ENCODE measurements at regions not wholly inside any gene's neighbourhood (a gene's known extent, or its start where the extent isn't known, plus 50 kb on each side); places are given as distances from the start of the nearest gene placed in this dataset.

GRCh38 chr12:127327986-127328385, 939.0 kb upstream of the TMEM132C start:
- Histone ChIP-seq H3K4me3 (ENCODE audit: insufficient read depth, low read length) (no peak overlapping the region), H3K27me3 (ENCODE audit: insufficient read depth, low read length) (no peaks in the 10 kb centered on the region), H4K20me1 (ENCODE audit: insufficient read depth, low read length) (no peaks in the 10 kb centered on the region), H3K27ac (ENCODE audit: low read depth, low read length) (no peak overlapping the region), H3K79me2 (ENCODE audit: insufficient read depth, low read length) (no peaks in the 10 kb centered on the region), H3K9me3 (ENCODE audit: low read depth, low read length) (no peaks in the 10 kb centered on the region), H3K4me1 (ENCODE audit: insufficient read depth, low read length) (no peaks in the 10 kb centered on the region), H3K4me2 (ENCODE audit: insufficient read depth, low read length) (no peak overlapping the region), H3K36me3 (ENCODE audit: insufficient read depth, low read length) (no peaks in the 10 kb centered on the region), H2AFZ (ENCODE audit: low read length) (no peak overlapping the region)
- no peak for TF ChIP-seq CTCF (IDR thresholded peaks at IDR 0.05; ENCODE audit: extremely low read depth, low read depth, low read length)
- no peak for DNase-seq (ENCODE audit: insufficient read length, low spot score, missing footprints)

GRCh38 chr12:127328867-127329266, 938.1 kb upstream of the TMEM132C start:
- DNase-seq (ENCODE audit: insufficient read length, low spot score, missing footprints): no peak
- no peaks in the 10 kb centered on the region for H3K27me3 ChIP-seq (ENCODE audit: insufficient read depth, low read length)
- H2AFZ ChIP-seq (ENCODE audit: low read length): peak overlapping the region; percentile 29
- H3K27ac ChIP-seq (ENCODE audit: low read depth, low read length): no peak overlapping the region
- H3K4me2 ChIP-seq (ENCODE audit: insufficient read depth, low read length): no peak overlapping the region
- H3K79me2 ChIP-seq (ENCODE audit: insufficient read depth, low read length): no peaks in the 10 kb centered on the region
- H3K9me3 ChIP-seq (ENCODE audit: low read depth, low read length): no peaks in the 10 kb centered on the region
- no peaks in the 10 kb centered on the region for H3K4me1 ChIP-seq (ENCODE audit: insufficient read depth, low read length)
- no peaks in the 10 kb centered on the region for H3K36me3 ChIP-seq (ENCODE audit: insufficient read depth, low read length)
- no peak for TF ChIP-seq CTCF (IDR thresholded peaks at IDR 0.05; ENCODE audit: extremely low read depth, low read depth, low read length)
- H3K4me3 ChIP-seq (ENCODE audit: insufficient read depth, low read length): no peak overlapping the region
- H4K20me1 ChIP-seq (ENCODE audit: insufficient read depth, low read length): no peaks in the 10 kb centered on the region

GRCh38 chr12:127334365-127334764, 932.6 kb upstream of the TMEM132C start:
- H3K4me2 ChIP-seq (ENCODE audit: insufficient read depth, low read length): no peak overlapping the region
- no peak overlapping the region for H2AFZ ChIP-seq (ENCODE audit: low read length)
- no peak overlapping the region for H3K4me3 ChIP-seq (ENCODE audit: insufficient read depth, low read length)
- no peaks in the 10 kb centered on the region for H4K20me1 ChIP-seq (ENCODE audit: insufficient read depth, low read length)
- TF ChIP-seq CTCF (IDR thresholded peaks at IDR 0.05; ENCODE audit: extremely low read depth, low read depth, low read length): no peak
- no peaks in the 10 kb centered on the region for H3K36me3 ChIP-seq (ENCODE audit: insufficient read depth, low read length)
- H3K9me3 ChIP-seq (ENCODE audit: low read depth, low read length): no peaks in the 10 kb centered on the region
- H3K79me2 ChIP-seq (ENCODE audit: insufficient read depth, low read length): no peaks in the 10 kb centered on the region
- H3K4me1 ChIP-seq (ENCODE audit: insufficient read depth, low read length): no peaks in the 10 kb centered on the region
- peaks cover 3% of the 10 kb centered on the region for H3K27me3 ChIP-seq (ENCODE audit: insufficient read depth, low read length)
- no peak overlapping the region for H3K27ac ChIP-seq (ENCODE audit: low read depth, low read length)
- no peak for DNase-seq (ENCODE audit: insufficient read length, low spot score, missing footprints)

GRCh38 chr12:127334912-127335644, 931.9 kb upstream of the TMEM132C start:
- TF ChIP-seq CTCF (IDR thresholded peaks at IDR 0.05; ENCODE audit: extremely low read depth, low read depth, low read length): no peak
- Histone ChIP-seq H3K27ac (ENCODE audit: low read depth, low read length) (no peak overlapping the region), H3K4me2 (ENCODE audit: insufficient read depth, low read length) (no peak overlapping the region), H3K27me3 (ENCODE audit: insufficient read depth, low read length) (peaks cover 3% of the 10 kb centered on the region), H3K4me3 (ENCODE audit: insufficient read depth, low read length) (no peak overlapping the region), H3K36me3 (ENCODE audit: insufficient read depth, low read length) (no peaks in the 10 kb centered on the region), H2AFZ (ENCODE audit: low read length) (no peak overlapping the region), H3K4me1 (ENCODE audit: insufficient read depth, low read length) (no peaks in the 10 kb centered on the region), H3K9me3 (ENCODE audit: low read depth, low read length) (no peaks in the 10 kb centered on the region), H3K79me2 (ENCODE audit: insufficient read depth, low read length) (no peaks in the 10 kb centered on the region), H4K20me1 (ENCODE audit: insufficient read depth, low read length) (no peaks in the 10 kb centered on the region)
- no peak for DNase-seq (ENCODE audit: insufficient read length, low spot score, missing footprints)
